HG02870 (cell line): ENCODE measurements at regions not wholly inside any gene's neighbourhood (a gene's known extent, or its start where the extent isn't known, plus 50 kb on each side); places are given as distances from the start of the nearest gene placed in this dataset.
"Not testable (repeated sequence)": the region's sequence is repeated elsewhere in the genome, so short reads cannot be mapped to it uniquely, and the experiment has no call there.

Experiments used
- ATAC-seq: cut with Tn5 transposase; IDR thresholded peaks from one replicate; pipeline ENCODE4 v1.9.1; 2021; ENCODE audit warnings: mild to moderate bottlenecking, moderate library complexity; ENCODE audit not compliant: unreplicated experiment

GRCh38 chr12:89161557-89161956, 190.7 kb downstream of the DUSP6 start:
- no peak for ATAC-seq

- no peak for ATAC-seq
Measured at GRCh38 chr12:89160716-89161123, 191.6 kb downstream of the DUSP6 start.

- ATAC-seq: no peak
Measured at GRCh38 chr12:89157413-89157812, 194.9 kb downstream of the DUSP6 start.

GRCh38 chr12:89156862-89157262, 195.4 kb downstream of the DUSP6 start:
- no peak for ATAC-seq

- ATAC-seq: no peak
Measured at GRCh38 chr12:89156340-89156739, 196.0 kb downstream of the DUSP6 start.

GRCh38 chr12:89155826-89156225, 196.5 kb downstream of the DUSP6 start:
- no peak for ATAC-seq

- no peak for ATAC-seq
Measured at GRCh38 chr12:89154743-89155499, 197.4 kb downstream of the DUSP6 start.

- ATAC-seq: no peak
Measured at GRCh38 chr12:89153341-89153740, 199.0 kb downstream of the DUSP6 start.

GRCh38 chr12:89151536-89151935, 200.8 kb downstream of the DUSP6 start:
- no peak for ATAC-seq

- ATAC-seq: not testable (repeated sequence)
Measured at GRCh38 chr12:89150789-89151188, 201.5 kb downstream of the DUSP6 start.

GRCh38 chr12:89140602-89141238, 211.6 kb downstream of the DUSP6 start:
- no peak for ATAC-seq

- ATAC-seq: no peak
Measured at GRCh38 chr12:89140141-89140540, 212.2 kb downstream of the DUSP6 start.

GRCh38 chr12:89139390-89139789, 212.9 kb downstream of the DUSP6 start:
- no peak for ATAC-seq

GRCh38 chr12:89138048-89138852, 214.1 kb downstream of the DUSP6 start:
- ATAC-seq: no peak

- ATAC-seq: no peak
Measured at GRCh38 chr12:89135976-89136634, 216.2 kb downstream of the DUSP6 start.

GRCh38 chr12:89134213-89134770, 218.0 kb downstream of the DUSP6 start:
- ATAC-seq: no peak

GRCh38 chr12:89129167-89129870, 223.0 kb downstream of the DUSP6 start:
- ATAC-seq: no peak

- no peak for ATAC-seq
Measured at GRCh38 chr12:89126712-89127111, 225.6 kb downstream of the DUSP6 start.

GRCh38 chr12:89122852-89123251, 229.4 kb downstream of the DUSP6 start:
- ATAC-seq: no peak

- ATAC-seq: no peak
Measured at GRCh38 chr12:89117448-89118034, 234.8 kb downstream of the DUSP6 start.
